GM12891 (cell line): ENCODE measurements at regions not wholly inside any gene's neighbourhood (a gene's known extent, or its start where the extent isn't known, plus 50 kb on each side); places are given as distances from the start of the nearest gene placed in this dataset.

Experiments
- POLR2A ChIP-seq: IDR thresholded peaks from 2 replicates; pipeline ENCODE4 v1.6.1; 2011; ENCODE audit warnings: low read depth, low read length, control low read depth
- POLR2AphosphoS5 ChIP-seq: IDR thresholded peaks from 2 replicates; pipeline ENCODE4 v1.6.1; 2011; ENCODE audit warnings: low read depth, low read length, control low read depth
- POU2F2 ChIP-seq: IDR thresholded peaks from 2 replicates; pipeline ENCODE4 v1.6.1; 2011; ENCODE audit warnings: low read depth, mild to moderate bottlenecking, control low read depth, low read length, moderate library complexity
- SPI1 ChIP-seq: IDR thresholded peaks from 2 replicates; pipeline ENCODE4 v1.6.1; 2011; ENCODE audit warnings: low read depth, low read length, control low read depth
- TAF1 ChIP-seq: IDR thresholded peaks from 2 replicates; pipeline ENCODE4 v1.6.1; 2011; ENCODE audit warnings: low read depth, low read length, control low read depth

- TF ChIP-seq POLR2A (no peak), POU2F2 (no peak), SPI1 (no peak), TAF1 (no peak), POLR2AphosphoS5 (no peak)
These were observed 1742.5 kb upstream of the ADGRL3 start for GRCh38 chr4:59457576-59457975.
